Fibroblast of pulmonary artery (primary cell): ENCODE measurements at regions not wholly inside any gene's neighbourhood (a gene's known extent, or its start where the extent isn't known, plus 50 kb on each side); places are given as distances from the start of the nearest gene placed in this dataset.

Experiments used
- DNase-seq: peaks from one replicate; pipeline ENCODE4 v3.0.0-alpha.2; 2010; ENCODE audit warnings: low read depth
- H3K4me3 ChIP-seq: replicated peaks from 2 replicates; pipeline ENCODE4 v1.5.1; 2011; ENCODE audit warnings: low read depth, mild to moderate bottlenecking, control low read depth, low read length, moderate library complexity
- CTCF ChIP-seq: IDR thresholded peaks from 2 replicates; pipeline ENCODE4 v1.5.1; 2011; ENCODE audit warnings: mild to moderate bottlenecking, control low read depth, low read length, inconsistent platforms; ENCODE audit errors: missing control alignments

GRCh38 chr6:147856687-147857086, 348.2 kb downstream of the SAMD5 start:
- no peak overlapping the region for H3K4me3 ChIP-seq
- DNase-seq, result no peak
- no peak for TF ChIP-seq CTCF

- no peak overlapping the region for H3K4me3 ChIP-seq
- TF ChIP-seq CTCF, result no peak
- no peak for DNase-seq
Measured at GRCh38 chr6:147858421-147858820, 349.9 kb downstream of the SAMD5 start.

GRCh38 chr6:147859071-147859470, 350.6 kb downstream of the SAMD5 start:
- no peak for DNase-seq
- no peak overlapping the region for H3K4me3 ChIP-seq
- TF ChIP-seq CTCF, result no peak

- no peak for TF ChIP-seq CTCF
- DNase-seq, result no peak
- H3K4me3 ChIP-seq, result no peak overlapping the region
Measured at GRCh38 chr6:147861696-147862095, 353.2 kb downstream of the SAMD5 start.

GRCh38 chr6:147867433-147868226, 359.1 kb downstream of the SAMD5 start:
- no peak for DNase-seq
- no peak for TF ChIP-seq CTCF
- H3K4me3 ChIP-seq, result no peak overlapping the region

- H3K4me3 ChIP-seq, result no peak overlapping the region
- no peak for DNase-seq
- no peak for TF ChIP-seq CTCF
Measured at GRCh38 chr6:147868427-147869190, 360.1 kb downstream of the SAMD5 start.
